Heart left ventricle (tissue), 13 donors: ENCODE measurements at regions not wholly inside any gene's neighbourhood (a gene's known extent, or its start where the extent isn't known, plus 50 kb on each side); places are given as distances from the start of the nearest gene placed in this dataset.

ENCODE experiments used
- POLR2A ChIP-seq, 2 donors: fragments of 450-650 bp; IDR thresholded peaks; one replicate each; pipeline ENCODE4 v1.6.1; 2017; ENCODE audit warnings: antibody characterized with exemption in 2 of 2, mild to moderate bottlenecking in 2 of 2, moderate library complexity in 2 of 2
- TF ChIP-seq, protein P1 (sequence below), 12 donors: fragments of 200-600 bp; sonication (generic) in 4 of 12; IDR thresholded peaks; one replicate each; pipeline versions ENCODE4 v1.5.0 to v1.8.0; 2018 to 2022; ENCODE audit warnings: antibody characterized with exemption in 12 of 12, mild to moderate bottlenecking in 5 of 12
- donor health status: ischemic (EF 13 %, LVEDD 7.1; RV severe dilation, severe dysfunction).
- donor health status: DM: no; HTN: yes; CAD: no.
- donor health status: DM: no; HTN: no; CAD: no.
- donor health status: ischemic (EF 25% LVEDD 6.9; RV normal size, moderate dysfunction).
- donor health status: ischemic (EF 25% LVEDD 5.7; RV mildly dilated, moderate dysfunction).
- donor health status: ischemic (EF 35%, LVEDD 5.7; RV mildly dilated, moderate dysfunction).
- donor health status: nonischemic (EF 11% LVEDD 7.7; RV severe dilation, severe dysfunction).
- donor health status: DM: yes; HTN: yes; CAD: no.
- donor health status: PGD.
- donor health status: ischemic (EF 29% LVEDD 5.4; RV normal size, mild dysfunction).
- donor health status: nonischemic (EF 23%, LVEDD 6.1; RV moderate dilation, normal function).

- TF ChIP-seq, protein P1, sequence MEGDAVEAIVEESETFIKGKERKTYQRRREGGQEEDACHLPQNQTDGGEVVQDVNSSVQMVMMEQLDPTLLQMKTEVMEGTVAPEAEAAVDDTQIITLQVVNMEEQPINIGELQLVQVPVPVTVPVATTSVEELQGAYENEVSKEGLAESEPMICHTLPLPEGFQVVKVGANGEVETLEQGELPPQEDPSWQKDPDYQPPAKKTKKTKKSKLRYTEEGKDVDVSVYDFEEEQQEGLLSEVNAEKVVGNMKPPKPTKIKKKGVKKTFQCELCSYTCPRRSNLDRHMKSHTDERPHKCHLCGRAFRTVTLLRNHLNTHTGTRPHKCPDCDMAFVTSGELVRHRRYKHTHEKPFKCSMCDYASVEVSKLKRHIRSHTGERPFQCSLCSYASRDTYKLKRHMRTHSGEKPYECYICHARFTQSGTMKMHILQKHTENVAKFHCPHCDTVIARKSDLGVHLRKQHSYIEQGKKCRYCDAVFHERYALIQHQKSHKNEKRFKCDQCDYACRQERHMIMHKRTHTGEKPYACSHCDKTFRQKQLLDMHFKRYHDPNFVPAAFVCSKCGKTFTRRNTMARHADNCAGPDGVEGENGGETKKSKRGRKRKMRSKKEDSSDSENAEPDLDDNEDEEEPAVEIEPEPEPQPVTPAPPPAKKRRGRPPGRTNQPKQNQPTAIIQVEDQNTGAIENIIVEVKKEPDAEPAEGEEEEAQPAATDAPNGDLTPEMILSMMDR (IDR thresholded peaks at IDR 0.05), result no peak
- no peak for TF ChIP-seq POLR2A (IDR thresholded peaks at IDR 0.05)
Measured at GRCh38 chr12:84091651-84092050, 820.9 kb downstream of the SLC6A15 start.
